ENCODE measurements at regions not wholly inside any gene's neighbourhood (a gene's known extent, or its start where the extent isn't known, plus 50 kb on each side); places are given as distances from the start of the nearest gene placed in this dataset.

- no peak for TF ChIP-seq POLR2AphosphoS5 (IDR thresholded peaks at IDR 0.05; ENCODE audit: low read depth, low read length)
These were observed 128.4 kb downstream of the DAD1 start (continued) for GRCh38 chr14:22460461-22461195.

- ChIA-PET CTCF (no interaction called here), RAD21 (ENCODE audit: low non-redundant PET in 1 of 2, low total read pairs in 2 of 2, uncharacterized antibody in 2 of 2, unreplicated experiment in 2 of 2) (no interaction called here), POLR2A (interaction anchor here (1.1 kb wide), 1 partner anchor 12 kb away, joined by 6 read pairs; no protein-coding TSS in a partner anchor)
- Histone ChIP-seq H3K27me3 (ENCODE audit: insufficient read depth, low read length) (peaks cover 88% of the 10 kb centered on the region), H3K36me3 (ENCODE audit: control insufficient read depth in 1 of 2, insufficient read depth in 2 of 2, low read length in 2 of 2) (no peaks in the 10 kb centered on the region), H3K4me1 (ENCODE audit: control insufficient read depth in 1 of 2, insufficient read depth in 2 of 2, low read length in 2 of 2) (no peaks in the 10 kb centered on the region), H2AFZ (ENCODE audit: low read depth, low read length, poor library complexity, severe bottlenecking) (no peak overlapping the region), H3K27ac (ENCODE audit: low read depth, low read length) (no peak overlapping the region), H3K4me3 (replicated peaks in 1 of 2; ENCODE audit: low read depth in 1 of 2, low read length in 2 of 2) (no peak overlapping the region), H3K9me2 (ENCODE audit: insufficient read depth) (no peaks in the 10 kb centered on the region), H4K20me1 (ENCODE audit: insufficient read depth) (no peaks in the 10 kb centered on the region), H3K4me2 (ENCODE audit: low read length) (no peak overlapping the region), H3K9ac (ENCODE audit: low read length) (no peak overlapping the region), H3K9me3 (ENCODE audit: control insufficient read depth in 1 of 2, insufficient read depth in 1 of 2, low read depth in 1 of 2, low read length in 2 of 2) (no peaks in the 10 kb centered on the region), H3K79me2 (ENCODE audit: insufficient read depth, low read length) (no peaks in the 10 kb centered on the region)
- ATAC-seq (no peak), DNase-seq (ENCODE audit: low read depth, low spot score) (no peak)
- intact Hi-C loops (cut with micrococcal nuclease) = no loop called here
- BruUV-seq (replicated peaks) = no TSS peak
- no peak for TF ChIP-seq JUND (IDR thresholded peaks at IDR 0.05)
- TF ChIP-seq CEBPB (IDR thresholded peaks at IDR 0.05; ENCODE audit: low read depth) = no peak
- TF ChIP-seq TCF7L2 (IDR thresholded peaks at IDR 0.05; ENCODE audit: borderline replicate concordance, extremely low read depth, insufficient read depth, insufficient read length) = no peak
- no peak for TF ChIP-seq CTCF (IDR thresholded peaks at IDR 0.05 in 2 of 3, conservative IDR thresholded peaks at IDR 0.05 in 1 of 3; ENCODE audit: borderline replicate concordance in 1 of 3, insufficient read depth in 1 of 3, low read depth in 2 of 3, low read length in 2 of 3)
- TF ChIP-seq ZFX (IDR thresholded peaks at IDR 0.05) = no peak
- no peak for TF ChIP-seq POLR2AphosphoS5 (IDR thresholded peaks at IDR 0.05; ENCODE audit: low read depth, low read length)
- TF ChIP-seq ZBTB33 (IDR thresholded peaks at IDR 0.05; ENCODE audit: extremely low read depth, insufficient replicate concordance, low read length) = no peak
- TF ChIP-seq ELF1 (IDR thresholded peaks at IDR 0.05; ENCODE audit: borderline replicate concordance, low read depth) = no peak
- TF ChIP-seq SRF (IDR thresholded peaks at IDR 0.05; ENCODE audit: low read depth) = no peak
- TF ChIP-seq SIN3A (IDR thresholded peaks at IDR 0.05; ENCODE audit: low read depth) = no peak
- TF ChIP-seq YY1 (IDR thresholded peaks at IDR 0.05; ENCODE audit: extremely low read depth, insufficient replicate concordance, low read depth, low read length) = no peak
- no peak for TF ChIP-seq EZH2phosphoT487 (IDR thresholded peaks at IDR 0.05; ENCODE audit: borderline replicate concordance)
- no peak for TF ChIP-seq ZNF274 (IDR thresholded peaks at IDR 0.05; ENCODE audit: low read depth, low read length)
- no peak for TF ChIP-seq RAD21 (IDR thresholded peaks at IDR 0.05; ENCODE audit: low read depth)
- no peak for TF ChIP-seq REST (IDR thresholded peaks at IDR 0.05; ENCODE audit: low read depth)
- TF ChIP-seq CBX3 (IDR thresholded peaks at IDR 0.05; ENCODE audit: low read depth) = no peak
- no peak for TF ChIP-seq POLR2A (IDR thresholded peaks at IDR 0.05; ENCODE audit: borderline replicate concordance, extremely low read depth, insufficient read depth, insufficient read length)
- TF ChIP-seq EGR1 (IDR thresholded peaks at IDR 0.05; ENCODE audit: low read depth) = no peak
- no peak for TF ChIP-seq FOSL1 (IDR thresholded peaks at IDR 0.05; ENCODE audit: low read depth)
These were observed 130.3 kb downstream of the DAD1 start for GRCh38 chr14:22458737-22459136.
